ENCODE measurements at regions not wholly inside any gene's neighbourhood (a gene's known extent, or its start where the extent isn't known, plus 50 kb on each side); places are given as distances from the start of the nearest gene placed in this dataset.
"Not testable (repeated sequence)": the region's sequence is repeated elsewhere in the genome, so short reads cannot be mapped to it uniquely, and the experiment has no call there.

- DNase-seq (ENCODE audit: low read depth), result no peak
These were observed 70.2 kb upstream of the LPCAT1 start for GRCh38 chr5:1593903-1594356.

- peak; percentile 20 for DNase-seq (ENCODE audit: low read depth)
These were observed 64.4 kb upstream of the LPCAT1 start for GRCh38 chr5:1588071-1588694.

GRCh38 chr5:1583081-1583875, 59.5 kb upstream of the LPCAT1 start:
- DNase-seq (ENCODE audit: low read depth), result peak; percentile 8

- not testable (repeated sequence) for DNase-seq (ENCODE audit: low read depth)
These were observed 55.6 kb upstream of the LPCAT1 start for GRCh38 chr5:1579389-1579788.

GRCh38 chr5:1576851-1577250, 53.1 kb upstream of the LPCAT1 start:
- DNase-seq (ENCODE audit: low read depth), result not testable (repeated sequence)

- not testable (repeated sequence) for DNase-seq (ENCODE audit: low read depth)
These were observed 52.4 kb upstream of the LPCAT1 start for GRCh38 chr5:1575991-1576714.

GRCh38 chr5:1575491-1575890, 51.7 kb upstream of the LPCAT1 start:
- DNase-seq (ENCODE audit: low read depth), result not testable (repeated sequence)

- not testable (repeated sequence) for DNase-seq (ENCODE audit: low read depth)
These were observed 50.2 kb upstream of the LPCAT1 start for GRCh38 chr5:1574023-1574318.

GRCh38 chr5:1573217-1574022, 49.7 kb upstream of the LPCAT1 start:
- not testable (repeated sequence) for DNase-seq (ENCODE audit: low read depth)
